ENCODE measurements at regions not wholly inside any gene's neighbourhood (a gene's known extent, or its start where the extent isn't known, plus 50 kb on each side); places are given as distances from the start of the nearest gene placed in this dataset.

DNA sequence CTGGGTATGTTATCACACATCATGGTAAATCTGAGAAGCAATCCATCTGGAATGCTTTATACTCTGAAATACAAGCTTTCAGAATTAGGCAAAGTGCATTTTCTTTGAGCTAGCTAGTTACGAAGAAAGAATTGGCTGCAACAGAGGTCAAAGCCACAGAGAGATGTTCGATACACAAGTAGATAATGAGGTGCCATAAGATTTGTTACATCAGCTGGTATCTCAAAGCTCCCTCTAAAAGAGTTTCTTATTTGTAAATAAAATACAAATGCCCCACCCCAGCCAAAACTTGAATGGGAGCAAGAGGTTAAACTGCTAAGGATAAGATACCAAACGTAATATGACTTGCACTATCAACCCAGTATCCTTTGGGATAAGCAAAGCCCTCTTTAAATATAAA lies 84.0 kb upstream of the SLCO3A1 start:
- no peak for DNase-seq

DNA sequence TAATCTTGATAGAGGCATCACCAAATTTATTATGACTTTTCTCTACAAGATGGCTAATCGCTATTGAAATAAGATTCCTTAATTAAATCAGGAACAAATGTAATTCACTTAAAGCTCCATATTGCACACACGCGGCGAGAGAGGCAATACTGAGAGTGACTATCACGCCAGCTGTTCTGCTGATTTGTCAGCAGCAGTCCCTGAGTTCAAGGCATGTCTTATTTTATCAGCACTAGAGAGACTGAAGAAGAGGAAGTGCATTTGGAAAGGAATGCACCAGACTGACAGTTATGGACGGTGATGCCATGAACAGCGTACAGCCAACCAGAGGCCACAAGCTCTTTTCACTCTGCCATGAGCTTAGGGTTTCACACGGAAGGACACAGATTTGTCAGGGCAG lies 83.6 kb upstream of the SLCO3A1 start:
- DNase-seq, result no peak

DNA sequence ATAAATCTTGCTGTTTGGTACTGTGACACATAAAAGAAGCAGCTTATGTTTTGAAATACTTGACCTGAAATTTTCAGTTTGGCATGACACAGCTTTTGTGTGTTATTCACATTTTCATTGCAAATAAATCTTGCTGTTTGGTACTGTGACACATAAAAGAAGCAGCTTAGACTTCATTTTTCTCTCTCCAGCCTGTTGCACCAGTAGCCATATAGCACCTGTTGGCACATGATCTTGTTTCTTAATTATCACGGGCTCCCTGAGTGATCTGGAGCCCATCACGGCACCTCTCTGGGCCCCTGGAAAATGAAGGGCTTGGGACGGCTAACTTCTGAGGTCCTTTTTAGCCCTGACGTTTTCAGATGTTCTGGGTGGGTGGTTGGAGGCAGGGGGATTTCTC lies 77.4 kb upstream of the SLCO3A1 start:
- no peak for DNase-seq

DNA sequence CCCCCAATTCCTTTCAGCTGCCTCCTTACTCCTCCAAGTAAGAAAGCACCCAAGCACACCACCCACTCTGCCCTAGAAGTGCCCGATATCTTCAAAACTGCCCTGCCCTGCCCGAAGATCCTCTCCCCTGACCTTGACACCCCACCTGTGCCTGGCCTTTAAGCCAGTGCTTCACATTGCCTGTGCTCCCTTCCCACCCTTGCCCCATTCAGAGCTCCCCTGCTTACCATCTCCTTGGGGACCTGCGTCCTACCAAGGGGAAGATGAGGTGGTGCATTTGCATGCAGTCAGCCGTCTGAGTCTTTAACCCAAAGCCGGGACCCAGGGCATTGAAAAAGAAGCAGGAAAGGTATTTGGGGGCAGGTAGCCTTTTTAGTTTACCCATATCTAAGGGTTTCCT lies 73.5 kb upstream of the SLCO3A1 start:
- DNase-seq, result no peak

DNA sequence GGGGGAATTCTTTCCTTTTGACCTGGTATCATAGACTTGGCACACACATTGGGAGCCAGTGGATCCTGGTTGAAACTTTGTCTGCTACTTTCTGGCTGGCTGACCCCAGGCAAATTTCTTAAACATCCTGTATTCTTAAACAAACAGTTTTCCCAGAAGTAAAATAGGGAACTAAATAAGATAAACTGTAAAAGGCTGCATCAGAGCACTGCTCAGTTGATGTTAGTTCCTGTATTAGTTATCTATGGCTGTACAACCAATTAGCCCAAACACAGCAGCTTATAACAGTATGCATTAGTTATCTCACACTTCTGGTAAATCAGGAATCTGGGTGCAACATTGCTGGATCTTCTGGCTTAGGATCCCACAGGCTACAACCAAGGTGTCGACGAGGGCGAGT lies 73.1 kb upstream of the SLCO3A1 start:
- DNase-seq, result no peak

DNA sequence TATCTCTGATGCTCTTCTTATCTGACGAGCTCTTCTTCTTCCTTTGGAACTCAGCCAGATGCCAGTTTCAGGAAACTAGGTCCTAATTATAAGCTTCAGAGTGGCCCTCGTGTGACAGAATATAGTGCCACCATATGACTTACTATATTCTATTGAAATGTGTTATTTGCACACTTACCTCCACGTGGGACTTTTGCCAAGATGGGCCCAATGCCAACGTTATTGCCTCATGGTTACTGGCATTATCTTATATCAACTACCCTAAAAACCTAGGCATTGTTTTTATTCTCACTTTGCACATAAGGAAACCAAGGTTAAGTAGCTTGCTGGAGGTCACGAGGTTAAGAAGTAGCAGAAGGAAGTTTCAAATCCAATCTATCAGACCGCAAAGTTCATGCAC lies 71.3 kb upstream of the SLCO3A1 start:
- no peak for DNase-seq

DNA sequence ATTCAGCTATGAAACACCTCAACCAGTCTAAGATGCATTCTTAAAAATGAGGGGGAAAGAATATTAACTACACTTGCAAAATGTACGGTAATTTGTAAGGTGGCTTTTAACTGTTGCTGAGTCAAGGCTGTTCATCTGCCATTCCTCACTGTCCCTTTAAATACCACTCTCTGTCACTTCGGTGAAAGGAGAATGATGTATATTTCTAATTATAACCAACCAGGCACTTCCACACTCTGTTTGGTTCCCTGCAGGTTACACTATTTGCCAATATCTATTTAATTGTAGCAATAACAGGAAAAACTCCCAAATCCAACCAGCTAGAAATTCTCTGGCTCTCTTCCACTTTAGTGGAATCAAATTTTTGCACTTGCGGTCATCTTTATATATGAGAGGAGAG lies 70.5 kb upstream of the SLCO3A1 start:
- DNase-seq, result no peak

DNA sequence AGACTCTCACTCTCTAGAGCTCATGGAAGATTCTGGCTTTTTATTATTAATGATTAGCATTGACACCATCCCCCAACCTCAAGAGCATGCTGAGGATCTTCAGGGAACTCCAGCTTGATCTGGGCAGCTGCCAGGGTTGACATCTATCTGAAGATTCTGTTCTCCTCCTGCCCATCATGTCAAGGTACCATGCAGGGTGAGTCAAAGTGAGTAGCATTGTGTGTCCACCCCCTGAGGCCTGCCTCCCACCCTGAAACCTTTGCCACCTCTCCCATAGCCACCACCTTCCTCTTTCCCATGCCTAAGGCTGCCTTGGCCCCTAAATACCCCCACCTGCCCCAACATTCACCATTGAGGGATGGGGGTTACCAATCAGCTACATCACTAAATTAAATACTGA lies 70.1 kb upstream of the SLCO3A1 start:
- no peak for DNase-seq

DNA sequence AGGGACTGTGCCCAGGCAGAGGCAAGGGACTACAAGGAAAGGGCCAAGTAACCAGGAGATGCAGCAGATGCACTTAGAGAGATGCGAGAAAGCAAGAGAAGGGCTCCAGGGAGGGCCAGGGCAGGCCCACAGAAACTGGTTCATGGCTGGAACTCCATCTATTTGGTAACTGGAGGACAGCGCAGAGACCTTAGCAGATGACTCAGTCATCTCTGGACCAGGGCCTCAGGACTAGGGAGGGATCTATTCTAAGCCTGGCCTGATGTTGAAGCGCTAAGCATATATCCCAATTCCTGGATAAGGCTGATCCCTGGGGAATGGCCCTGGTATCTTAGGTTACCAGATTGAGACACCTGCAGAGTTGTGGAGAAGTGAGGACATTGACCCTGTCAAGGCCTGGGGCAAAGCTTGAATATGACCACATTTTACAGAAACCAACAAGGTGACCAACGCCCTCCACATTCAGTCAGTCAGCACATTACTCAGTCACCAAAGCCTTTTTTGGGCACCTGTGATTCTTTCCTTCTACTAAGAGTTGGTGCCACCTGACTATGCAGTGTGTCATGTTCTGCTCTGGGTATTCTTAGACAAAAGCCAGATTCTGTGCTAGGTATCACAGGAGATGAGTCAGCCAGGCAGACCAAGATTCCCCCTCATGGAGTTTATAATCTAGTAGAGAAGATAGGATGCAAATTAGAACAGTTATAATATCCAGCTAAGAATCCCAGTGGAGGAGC lies 68.4 kb upstream of the SLCO3A1 start:
- no peak for DNase-seq

DNA sequence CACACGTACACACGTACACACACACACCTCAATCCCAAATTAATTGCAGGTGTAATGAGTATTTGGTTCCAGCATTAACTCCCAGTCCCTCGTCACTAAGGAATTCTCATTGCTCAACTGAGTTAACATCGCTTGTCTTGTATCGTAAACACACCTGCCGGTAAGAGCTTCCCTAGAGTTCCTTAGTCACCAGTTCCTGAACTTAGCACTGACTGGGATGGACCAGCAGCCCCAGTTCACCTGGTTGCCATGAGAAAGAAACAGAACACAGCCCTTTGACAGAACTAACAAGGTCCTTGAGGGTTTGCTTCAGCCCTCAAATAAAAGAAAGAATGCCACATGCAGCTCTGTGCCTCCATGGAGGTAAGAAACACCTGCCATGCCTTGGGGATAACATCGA lies 66.3 kb upstream of the SLCO3A1 start:
- DNase-seq, result no peak

DNA sequence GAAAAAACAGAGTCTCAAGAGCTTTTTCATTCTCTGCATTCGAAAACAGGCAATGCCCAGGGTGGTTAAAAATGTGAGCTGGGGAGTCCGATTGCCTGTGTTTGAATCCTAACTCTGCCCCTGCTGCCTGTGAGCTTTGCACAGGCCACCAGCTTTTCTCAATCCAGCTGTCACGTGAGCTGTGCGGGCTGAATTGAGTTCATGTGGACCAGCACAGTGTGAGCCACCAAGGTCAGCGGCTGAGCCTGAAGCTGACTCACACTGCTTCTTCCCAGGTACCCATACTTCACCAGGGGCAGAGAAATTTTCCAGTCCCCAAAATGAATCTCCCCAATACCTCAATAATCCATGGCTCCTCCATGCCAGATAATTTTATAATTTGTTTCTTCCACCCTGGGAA lies 64.4 kb upstream of the SLCO3A1 start:
- DNase-seq, result no peak

DNA sequence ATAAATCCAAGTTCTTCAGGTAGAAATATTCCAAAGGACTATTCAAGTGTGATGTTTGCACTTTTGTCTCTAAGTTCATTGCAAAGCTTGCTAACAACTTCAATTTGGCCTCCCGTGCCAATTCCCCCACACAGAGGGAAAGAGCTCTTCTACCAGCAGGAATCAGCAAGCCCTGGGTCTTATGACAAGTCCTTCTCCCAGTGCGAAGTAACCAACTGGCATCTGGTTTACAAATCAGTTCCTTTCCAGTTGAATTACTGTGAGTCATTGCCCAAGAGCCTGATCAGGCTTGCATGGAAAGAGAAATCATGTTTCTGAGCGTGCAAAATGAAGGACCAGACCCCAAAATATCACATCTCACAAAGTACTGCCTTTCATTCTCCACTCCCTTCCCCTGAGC lies 62.7 kb upstream of the SLCO3A1 start:
- no peak for DNase-seq

DNA sequence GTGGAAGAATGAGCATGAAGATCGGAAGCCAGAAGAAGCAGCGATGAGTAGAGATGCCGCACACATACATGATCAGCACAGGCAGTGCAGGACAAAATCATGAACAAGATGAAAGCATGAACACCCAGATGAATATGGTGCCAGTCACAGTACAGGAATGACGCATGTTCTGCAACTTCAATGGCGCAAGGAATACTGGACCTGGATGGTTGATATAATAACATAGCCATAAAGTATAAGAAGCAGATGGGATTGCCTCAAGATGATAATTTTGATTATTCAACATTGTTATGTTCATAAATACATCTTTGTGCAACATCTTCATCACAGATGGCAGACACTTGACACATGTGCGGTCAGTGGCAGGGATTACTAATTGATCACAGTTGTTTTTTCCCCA lies 59.7 kb upstream of the SLCO3A1 start:
- DNase-seq, result no peak

DNA sequence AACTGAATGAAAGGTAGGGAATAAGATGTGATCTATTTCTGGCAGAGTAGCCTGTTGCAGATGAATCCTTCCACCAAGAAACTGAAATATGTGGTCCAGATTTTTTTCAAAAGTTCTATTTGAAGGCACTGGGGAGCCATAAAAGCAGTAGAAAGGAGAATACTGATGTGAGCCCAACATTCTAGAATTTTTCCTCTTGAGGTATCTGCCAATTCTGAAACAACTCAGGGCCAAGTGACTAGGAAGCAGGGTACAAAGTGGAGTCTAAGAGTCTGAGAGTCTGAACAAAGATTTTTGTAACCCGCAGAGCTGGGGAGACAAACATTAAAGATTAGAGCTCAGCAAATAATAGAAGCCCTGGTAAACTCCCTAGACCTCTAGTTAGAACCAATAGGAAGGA lies 58.3 kb upstream of the SLCO3A1 start:
- no peak for DNase-seq

DNA sequence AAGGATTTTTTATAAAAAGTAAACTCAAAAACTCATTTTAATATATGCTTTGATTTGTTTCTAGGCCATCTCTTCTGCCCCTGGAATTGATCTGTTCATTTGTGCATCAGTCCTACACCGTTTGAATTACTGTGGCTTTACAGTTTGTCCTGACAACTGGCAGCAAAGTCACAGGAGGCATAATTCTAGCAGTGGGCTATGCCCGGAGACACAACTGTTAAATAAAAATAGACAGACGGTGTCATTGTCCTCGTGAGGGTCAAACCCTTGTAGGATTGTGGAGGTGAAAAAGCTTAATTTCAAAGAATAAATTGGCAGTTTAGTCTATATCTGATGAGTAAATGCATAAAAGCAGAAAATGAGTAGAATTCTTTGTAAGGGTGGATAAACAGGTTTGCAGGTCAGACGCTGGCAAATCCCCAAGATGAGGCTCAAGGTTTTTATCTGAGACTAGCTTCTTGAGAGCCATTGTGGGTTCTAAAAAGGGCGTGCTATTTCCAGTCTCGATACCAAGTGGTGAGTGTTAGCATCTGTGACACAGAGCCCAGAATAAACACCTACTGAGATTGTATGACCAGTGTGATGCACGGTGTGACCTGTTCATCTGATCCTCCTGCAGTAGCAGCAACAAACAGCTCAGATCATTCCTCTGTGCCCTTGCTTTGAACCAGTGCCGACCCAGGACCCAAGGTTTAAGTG lies 51.5 kb upstream of the SLCO3A1 start:
- no peak for DNase-seq

DNA sequence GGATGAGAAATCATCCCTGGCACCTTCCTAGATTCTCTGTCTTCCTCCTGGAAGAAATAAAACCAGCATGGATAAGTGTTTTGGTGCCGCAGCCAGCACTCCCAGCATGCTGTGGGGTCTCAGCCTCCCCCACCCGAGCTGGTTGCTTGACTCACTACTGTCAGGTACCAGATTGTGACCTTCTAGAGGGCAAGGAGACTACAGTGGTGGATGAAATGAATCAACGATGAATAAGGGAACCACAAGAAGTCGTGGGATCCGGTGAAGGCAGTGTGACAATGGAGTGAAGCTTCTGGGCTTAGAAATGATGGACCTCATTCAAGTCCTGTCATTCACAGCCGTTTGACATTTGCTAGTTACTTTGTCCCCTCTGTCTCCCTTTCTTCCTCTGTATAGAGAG lies 50.2 kb upstream of the SLCO3A1 start:
- no peak for DNase-seq
